ENCODE measurements at regions not wholly inside any gene's neighbourhood (a gene's known extent, or its start where the extent isn't known, plus 50 kb on each side); places are given as distances from the start of the nearest gene placed in this dataset.
A peak's percentile ranks its signal among the peaks of the same experiment; 100 is the strongest.

- ChIA-PET POLR2A (no interaction called here), CTCF (no interaction called here)
- Histone ChIP-seq H3K27me3 (ENCODE audit: control insufficient read depth, insufficient read depth, low read length) (peaks cover 19% of the 10 kb centered on the region), H3K9me3 (ENCODE audit: control insufficient read depth, insufficient read depth, low read length) (no peaks in the 10 kb centered on the region), H3K4me3 (ENCODE audit: low read depth, low read length) (no peak overlapping the region), H3K27ac (ENCODE audit: low read depth, low read length) (no peak overlapping the region)
- no peak for DNase-seq (ENCODE audit: low read depth, low spot score)
- TF ChIP-seq CTCF (IDR thresholded peaks at IDR 0.05; ENCODE audit: low read depth, low read length): no peak
Observed at GRCh38 chr22:22407061-22407460, 101.5 kb downstream of the ZNF280B start.

- no peak overlapping the region for H3K27ac ChIP-seq (ENCODE audit: low read depth, low read length)
- DNase-seq (ENCODE audit: low read depth, low spot score): no peak
- no peaks in the 10 kb centered on the region for H3K9me3 ChIP-seq (ENCODE audit: control insufficient read depth, insufficient read depth, low read length)
- ChIA-PET CTCF (interaction anchor here (1.0 to 1.2 kb wide), 2 partner anchors 15 to 201 kb away, joined by 3 to 4 read pairs; no protein-coding TSS in a partner anchor), POLR2A (no interaction called here)
- H3K4me3 ChIP-seq (ENCODE audit: low read depth, low read length): no peak overlapping the region
- no peak for TF ChIP-seq CTCF (IDR thresholded peaks at IDR 0.05; ENCODE audit: low read depth, low read length)
- H3K27me3 ChIP-seq (ENCODE audit: control insufficient read depth, insufficient read depth, low read length): peaks cover 24% of the 10 kb centered on the region
Observed at GRCh38 chr22:22408269-22408668, 100.3 kb downstream of the ZNF280B start.

- Histone ChIP-seq H3K4me3 (ENCODE audit: low read depth, low read length) (no peak overlapping the region), H3K9me3 (ENCODE audit: control insufficient read depth, insufficient read depth, low read length) (no peaks in the 10 kb centered on the region), H3K27ac (ENCODE audit: low read depth, low read length) (no peak overlapping the region), H3K27me3 (ENCODE audit: control insufficient read depth, insufficient read depth, low read length) (peaks cover 21% of the 10 kb centered on the region)
- CTCF ChIA-PET: interaction anchor here (0.5 to 1.2 kb wide), 3 partner anchors 14 to 202 kb away, joined by 3 to 4 read pairs (median 4); no protein-coding TSS in a partner anchor
- DNase-seq (ENCODE audit: low read depth, low spot score): no peak
- POLR2A ChIA-PET: no interaction called here
- peak; percentile 43 for TF ChIP-seq CTCF (IDR thresholded peaks at IDR 0.05; ENCODE audit: low read depth, low read length)
Observed at GRCh38 chr22:22408731-22409696, 99.5 kb downstream of the ZNF280B start.

GRCh38 chr22:22410121-22410520 lies 98.4 kb downstream of the ZNF280B start:
- POLR2A ChIA-PET: no interaction called here
- CTCF ChIA-PET: interaction anchor here (0.7 kb wide), 1 partner anchor 13 kb away, joined by 3 read pairs; no protein-coding TSS in a partner anchor
- no peak for DNase-seq (ENCODE audit: low read depth, low spot score)
- H3K4me3 ChIP-seq (ENCODE audit: low read depth, low read length): no peak overlapping the region
- H3K27ac ChIP-seq (ENCODE audit: low read depth, low read length): no peak overlapping the region
- TF ChIP-seq CTCF (IDR thresholded peaks at IDR 0.05; ENCODE audit: low read depth, low read length): no peak
- H3K9me3 ChIP-seq (ENCODE audit: control insufficient read depth, insufficient read depth, low read length): no peaks in the 10 kb centered on the region
- H3K27me3 ChIP-seq (ENCODE audit: control insufficient read depth, insufficient read depth, low read length): peaks cover 21% of the 10 kb centered on the region

- H3K4me3 ChIP-seq (ENCODE audit: low read depth, low read length): no peak overlapping the region
- H3K27ac ChIP-seq (ENCODE audit: low read depth, low read length): no peak overlapping the region
- TF ChIP-seq CTCF (IDR thresholded peaks at IDR 0.05; ENCODE audit: low read depth, low read length): no peak
- ChIA-PET CTCF (interaction anchor here (0.7 kb wide), 1 partner anchor 12 kb away, joined by 3 read pairs; no protein-coding TSS in a partner anchor), POLR2A (no interaction called here)
- peaks cover 23% of the 10 kb centered on the region for H3K27me3 ChIP-seq (ENCODE audit: control insufficient read depth, insufficient read depth, low read length)
- no peaks in the 10 kb centered on the region for H3K9me3 ChIP-seq (ENCODE audit: control insufficient read depth, insufficient read depth, low read length)
- no peak for DNase-seq (ENCODE audit: low read depth, low spot score)
Observed at GRCh38 chr22:22410677-22411076, 97.9 kb downstream of the ZNF280B start.
